Neural crest cell (in vitro differentiated cells): ENCODE measurements at regions not wholly inside any gene's neighbourhood (a gene's known extent, or its start where the extent isn't known, plus 50 kb on each side); places are given as distances from the start of the nearest gene placed in this dataset.

Experiments
- DNase-seq: peaks from one replicate; pipeline ENCODE4 v3.0.0; 2021; ENCODE audit warnings: low read depth, mixed read lengths, low spot score
- H3K27ac Mint-ChIP-seq: one replicate; pipeline ENCODE4 v1.8.0; 2021; ENCODE audit warnings: mild to moderate bottlenecking, mixed read lengths; ENCODE audit not compliant: unreplicated experiment
- H3K27me3 Mint-ChIP-seq: 2 replicates; pipeline ENCODE4 v1.8.0; 2021; ENCODE audit warnings: low read depth, mild to moderate bottlenecking, mixed read lengths
- H3K36me3 Mint-ChIP-seq: 2 replicates; pipeline ENCODE4 v1.8.0; 2021; ENCODE audit warnings: low read depth, mild to moderate bottlenecking, mixed read lengths
- H3K4me1 Mint-ChIP-seq: 2 replicates; pipeline ENCODE4 v1.8.0; 2021; ENCODE audit warnings: mixed read lengths
- H3K4me3 Mint-ChIP-seq: one replicate; pipeline ENCODE4 v1.8.0; 2021; ENCODE audit warnings: mild to moderate bottlenecking, mixed read lengths
- H3K9me3 Mint-ChIP-seq: 2 replicates; pipeline ENCODE4 v1.8.0; 2021; ENCODE audit warnings: mixed read lengths
- CTCF ChIP-seq: fragments of 200-600 bp; sonication (generic); conservative IDR thresholded peaks from 2 replicates; pipeline ENCODE4 v1.5.0; 2021; ENCODE audit warnings: antibody characterized with exemption, mild to moderate bottlenecking

GRCh38 chr13:104693126-104693525 is 1626.9 kb upstream of the SLC10A2 start:
- no peak overlapping the region for H3K4me3 Mint-ChIP-seq
- TF ChIP-seq CTCF: no peak
- no peak overlapping the region for H3K27ac Mint-ChIP-seq
- no peaks in the 10 kb centered on the region for H3K36me3 Mint-ChIP-seq
- H3K9me3 Mint-ChIP-seq: peaks cover 7% of the 10 kb centered on the region
- DNase-seq: no peak
- H3K27me3 Mint-ChIP-seq: no peaks in the 10 kb centered on the region
- H3K4me1 Mint-ChIP-seq: no peaks in the 10 kb centered on the region

- TF ChIP-seq CTCF: no peak
- Mint-ChIP-seq H3K4me1 (no peaks in the 10 kb centered on the region), H3K27ac (no peak overlapping the region), H3K9me3 (peaks cover 4% of the 10 kb centered on the region), H3K27me3 (no peaks in the 10 kb centered on the region), H3K4me3 (no peak overlapping the region), H3K36me3 (no peaks in the 10 kb centered on the region)
- no peak for DNase-seq
Observed at GRCh38 chr13:104691767-104692467, 1625.7 kb upstream of the SLC10A2 start.

- Mint-ChIP-seq H3K4me3 (no peak overlapping the region), H3K4me1 (no peaks in the 10 kb centered on the region), H3K27me3 (no peaks in the 10 kb centered on the region), H3K9me3 (no peaks in the 10 kb centered on the region), H3K27ac (no peak overlapping the region), H3K36me3 (no peaks in the 10 kb centered on the region)
- DNase-seq: no peak
- no peak for TF ChIP-seq CTCF
Observed at GRCh38 chr13:104686484-104686883, 1620.3 kb upstream of the SLC10A2 start.

GRCh38 chr13:104683789-104684188 is 1617.6 kb upstream of the SLC10A2 start:
- no peaks in the 10 kb centered on the region for H3K9me3 Mint-ChIP-seq
- TF ChIP-seq CTCF: no peak
- H3K27ac Mint-ChIP-seq: no peak overlapping the region
- no peaks in the 10 kb centered on the region for H3K27me3 Mint-ChIP-seq
- H3K4me1 Mint-ChIP-seq: no peaks in the 10 kb centered on the region
- no peak for DNase-seq
- no peak overlapping the region for H3K4me3 Mint-ChIP-seq
- H3K36me3 Mint-ChIP-seq: no peaks in the 10 kb centered on the region

- H3K4me3 Mint-ChIP-seq: no peak overlapping the region
- TF ChIP-seq CTCF: no peak
- H3K36me3 Mint-ChIP-seq: no peaks in the 10 kb centered on the region
- H3K9me3 Mint-ChIP-seq: no peaks in the 10 kb centered on the region
- DNase-seq: no peak
- H3K27me3 Mint-ChIP-seq: no peaks in the 10 kb centered on the region
- H3K4me1 Mint-ChIP-seq: no peaks in the 10 kb centered on the region
- no peak overlapping the region for H3K27ac Mint-ChIP-seq
Observed at GRCh38 chr13:104678161-104678560, 1611.9 kb upstream of the SLC10A2 start.
